Activated CD8-positive, alpha-beta memory T cell treated with anti-CD3 and anti-CD28 coated beads, Interleukin-2, amount 10 ng/mL, durations not matched to agents 7 days and 5 days (primary cell): ENCODE measurements at regions not wholly inside any gene's neighbourhood (a gene's known extent, or its start where the extent isn't known, plus 50 kb on each side); places are given as distances from the start of the nearest gene placed in this dataset.

Experiments
- ATAC-seq: fragments of 150-1000 bp; cut with Tn5 transposase; one replicate; pipeline ENCODE4 v1.10.0; 2021; ENCODE audit warnings: moderate library complexity
- CTCF ChIA-PET: fragments of 350-600 bp; sonication (Branson Sonifier 250); formaldehyde crosslinking; loops from one replicate; lab custom pipeline; 2021; ENCODE audit warnings: antibody characterized with exemption; lab: Charles Lee
- DNase-seq: peaks from one replicate; pipeline ENCODE4 v3.0.0-alpha.2; 2020
- H3K27ac Mint-ChIP-seq: one replicate; pipeline ENCODE4 v1.8.0; 2021; ENCODE audit warnings: mild to moderate bottlenecking, mixed read lengths
- H3K27me3 Mint-ChIP-seq: one replicate; pipeline ENCODE4 v1.8.0; 2021; ENCODE audit warnings: mixed read lengths
- H3K36me3 Mint-ChIP-seq: one replicate; pipeline ENCODE4 v1.8.0; 2021; ENCODE audit warnings: mild to moderate bottlenecking, mixed read lengths
- H3K4me1 Mint-ChIP-seq: one replicate; pipeline ENCODE4 v1.8.0; 2021; ENCODE audit warnings: mixed read lengths
- H3K4me3 Mint-ChIP-seq: one replicate; pipeline ENCODE4 v1.8.0; 2021; ENCODE audit warnings: mild to moderate bottlenecking, moderate library complexity, mixed read lengths
- H3K9me3 Mint-ChIP-seq: one replicate; pipeline ENCODE4 v1.8.0; 2022; ENCODE audit warnings: low read depth, mixed read lengths

DNA sequence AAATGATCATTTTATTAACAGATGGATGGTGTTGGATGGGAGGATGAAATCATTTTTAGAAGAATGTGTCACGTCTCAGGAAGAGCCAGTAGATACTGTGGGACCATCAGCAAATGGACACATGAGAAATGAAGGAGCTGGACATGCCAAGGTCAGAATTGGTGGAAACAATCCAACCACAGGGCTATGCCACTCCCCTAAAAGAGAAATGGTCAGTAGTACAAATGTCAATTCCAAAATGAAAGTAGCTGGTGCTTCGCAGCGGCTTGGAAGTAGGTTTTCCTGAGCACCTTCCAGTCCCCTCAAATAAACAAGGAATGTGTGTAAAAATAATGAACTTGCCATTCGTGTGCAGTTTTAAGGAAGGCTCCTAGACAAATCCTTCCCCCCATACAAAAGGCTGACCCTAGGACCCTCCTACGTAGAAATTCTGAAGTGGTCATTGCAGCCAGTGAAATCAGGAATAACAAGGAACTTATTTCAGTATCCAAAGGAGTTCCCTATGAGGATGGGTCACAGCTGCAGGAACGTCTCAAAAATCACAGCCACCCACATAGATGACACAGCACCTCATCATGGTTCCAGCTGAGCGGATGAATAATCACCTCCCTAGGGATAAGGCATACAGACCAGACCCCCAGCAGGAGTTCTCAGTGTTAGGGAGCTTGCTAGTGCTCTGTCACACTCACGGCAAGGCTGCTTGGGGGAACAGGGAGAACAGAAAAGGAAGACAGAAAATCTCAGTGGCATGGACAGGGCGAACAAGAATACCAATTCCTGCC lies 239.2 kb downstream of the HS3ST3A1 start:
- Mint-ChIP-seq H3K4me1 (no peaks in the 10 kb centered on the region), H3K27ac (no peak overlapping the region), H3K4me3 (no peak overlapping the region), H3K9me3 (no peaks in the 10 kb centered on the region), H3K36me3 (no peaks in the 10 kb centered on the region), H3K27me3 (no peaks in the 10 kb centered on the region)
- DNase-seq (no peak), ATAC-seq (no peak)
- CTCF ChIA-PET, result no interaction called here

GRCh38 chr17:13359774-13360173 lies 242.0 kb downstream of the HS3ST3A1 start:
- CTCF ChIA-PET, result no interaction called here
- no peak for ATAC-seq
- Mint-ChIP-seq H3K9me3 (no peaks in the 10 kb centered on the region), H3K4me1 (no peaks in the 10 kb centered on the region), H3K4me3 (no peak overlapping the region), H3K36me3 (no peaks in the 10 kb centered on the region), H3K27me3 (no peaks in the 10 kb centered on the region), H3K27ac (no peak overlapping the region)
- DNase-seq, result no peak

DNA sequence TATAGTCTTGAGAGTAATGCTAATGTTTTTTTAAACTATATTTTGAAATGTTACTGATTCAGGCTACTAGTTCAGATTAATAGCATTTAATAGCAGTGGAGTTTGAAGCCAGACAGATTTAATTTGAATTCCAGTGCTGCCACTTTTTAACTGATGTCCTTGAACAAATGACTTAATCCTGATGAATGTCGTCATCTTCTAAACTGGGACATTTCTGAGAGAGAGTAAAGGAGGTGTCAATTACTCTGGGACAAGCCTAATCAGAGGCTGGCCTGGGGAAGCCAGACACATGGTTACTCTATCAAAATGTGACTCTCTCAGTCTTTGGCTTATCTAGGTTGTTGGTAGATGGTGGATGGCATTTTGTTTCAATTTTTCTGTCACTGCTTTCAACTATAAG lies 246.7 kb downstream of the HS3ST3A1 start:
- Mint-ChIP-seq H3K36me3 (no peaks in the 10 kb centered on the region), H3K27ac (no peak overlapping the region), H3K9me3 (no peaks in the 10 kb centered on the region), H3K27me3 (no peaks in the 10 kb centered on the region), H3K4me1 (no peaks in the 10 kb centered on the region), H3K4me3 (no peak overlapping the region)
- CTCF ChIA-PET, result no interaction called here
- no peak for ATAC-seq
- no peak for DNase-seq

GRCh38 chr17:13353590-13353989 lies 248.1 kb downstream of the HS3ST3A1 start:
- no peaks in the 10 kb centered on the region for H3K36me3 Mint-ChIP-seq
- ATAC-seq, result no peak
- H3K4me3 Mint-ChIP-seq, result no peak overlapping the region
- CTCF ChIA-PET, result no interaction called here
- no peak overlapping the region for H3K27ac Mint-ChIP-seq
- H3K9me3 Mint-ChIP-seq, result no peaks in the 10 kb centered on the region
- H3K27me3 Mint-ChIP-seq, result no peaks in the 10 kb centered on the region
- no peak for DNase-seq
- H3K4me1 Mint-ChIP-seq, result no peaks in the 10 kb centered on the region

- Mint-ChIP-seq H3K4me1 (no peaks in the 10 kb centered on the region), H3K27ac (no peak overlapping the region), H3K4me3 (no peak overlapping the region), H3K27me3 (no peaks in the 10 kb centered on the region), H3K36me3 (no peaks in the 10 kb centered on the region), H3K9me3 (no peaks in the 10 kb centered on the region)
- no peak for ATAC-seq
- CTCF ChIA-PET, result no interaction called here
- no peak for DNase-seq
These were observed 248.8 kb downstream of the HS3ST3A1 start for GRCh38 chr17:13352747-13353415.

DNA sequence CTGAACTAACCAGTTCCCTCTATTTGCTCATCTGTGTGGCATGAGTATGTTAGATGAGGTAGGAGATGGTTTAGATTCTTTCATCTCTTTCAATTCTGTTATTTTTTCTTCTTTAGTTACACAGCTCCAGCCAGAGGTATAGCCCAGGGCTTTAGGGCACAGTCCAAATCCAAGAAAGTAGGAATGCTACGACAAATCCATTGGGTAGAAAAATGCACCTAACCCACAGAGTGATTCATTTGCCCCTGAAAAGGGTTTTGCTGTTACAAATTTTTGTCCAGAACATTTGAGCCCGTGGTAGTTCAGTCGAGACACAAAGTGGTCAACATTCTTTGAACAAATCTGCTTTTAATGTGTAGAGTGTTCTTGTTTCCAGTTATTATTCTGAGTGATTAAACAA lies 250.7 kb downstream of the HS3ST3A1 start:
- Mint-ChIP-seq H3K4me1 (peaks cover 9% of the 10 kb centered on the region), H3K27me3 (no peaks in the 10 kb centered on the region), H3K36me3 (no peaks in the 10 kb centered on the region), H3K4me3 (no peak overlapping the region), H3K27ac (no peak overlapping the region), H3K9me3 (no peaks in the 10 kb centered on the region)
- CTCF ChIA-PET, result no interaction called here
- no peak for DNase-seq
- ATAC-seq, result no peak

- no peaks in the 10 kb centered on the region for H3K9me3 Mint-ChIP-seq
- no peak overlapping the region for H3K27ac Mint-ChIP-seq
- CTCF ChIA-PET, result no interaction called here
- H3K36me3 Mint-ChIP-seq, result no peaks in the 10 kb centered on the region
- ATAC-seq (no peak), DNase-seq (no peak)
- no peak overlapping the region for H3K4me3 Mint-ChIP-seq
- no peaks in the 10 kb centered on the region for H3K27me3 Mint-ChIP-seq
- H3K4me1 Mint-ChIP-seq, result peaks cover 9% of the 10 kb centered on the region
These were observed 251.3 kb downstream of the HS3ST3A1 start for GRCh38 chr17:13350466-13350865.

GRCh38 chr17:13346996-13347762 lies 254.6 kb downstream of the HS3ST3A1 start:
- ATAC-seq, result no peak
- H3K9me3 Mint-ChIP-seq, result no peaks in the 10 kb centered on the region
- CTCF ChIA-PET, result no interaction called here
- DNase-seq, result no peak
- H3K4me1 Mint-ChIP-seq, result peaks cover 9% of the 10 kb centered on the region
- peaks cover 5% of the 10 kb centered on the region for H3K27me3 Mint-ChIP-seq
- no peak overlapping the region for H3K4me3 Mint-ChIP-seq
- H3K36me3 Mint-ChIP-seq, result no peaks in the 10 kb centered on the region
- no peak overlapping the region for H3K27ac Mint-ChIP-seq

DNA sequence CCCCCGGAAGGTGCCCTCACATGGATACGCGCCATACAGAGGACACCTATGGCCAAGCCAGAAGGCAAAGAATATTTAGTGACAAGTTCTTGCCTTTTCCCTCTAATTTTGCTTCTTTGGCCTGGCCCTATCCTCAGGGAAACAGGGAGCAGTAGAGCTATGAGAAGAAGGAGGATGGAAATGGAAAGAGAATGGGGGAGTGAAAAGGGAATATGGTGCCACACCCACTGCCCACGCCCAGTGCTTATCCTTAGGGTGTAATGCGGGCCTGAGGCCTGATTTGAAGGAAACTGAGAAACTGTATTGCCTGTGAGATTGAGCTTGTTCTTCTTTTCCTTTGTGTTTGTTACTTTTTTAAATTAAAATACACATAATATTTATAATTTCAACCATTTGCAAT lies 255.1 kb downstream of the HS3ST3A1 start:
- DNase-seq (no peak), ATAC-seq (no peak)
- no peaks in the 10 kb centered on the region for H3K9me3 Mint-ChIP-seq
- H3K27ac Mint-ChIP-seq, result no peak overlapping the region
- no peak overlapping the region for H3K4me3 Mint-ChIP-seq
- peaks cover 9% of the 10 kb centered on the region for H3K4me1 Mint-ChIP-seq
- H3K27me3 Mint-ChIP-seq, result peaks cover 5% of the 10 kb centered on the region
- no peaks in the 10 kb centered on the region for H3K36me3 Mint-ChIP-seq
- CTCF ChIA-PET, result no interaction called here

- Mint-ChIP-seq H3K27ac (no peak overlapping the region), H3K36me3 (no peaks in the 10 kb centered on the region), H3K4me3 (no peak overlapping the region), H3K9me3 (no peaks in the 10 kb centered on the region), H3K27me3 (peaks cover 5% of the 10 kb centered on the region), H3K4me1 (peaks cover 9% of the 10 kb centered on the region)
- CTCF ChIA-PET, result no interaction called here
- DNase-seq (no peak), ATAC-seq (no peak)
These were observed 255.6 kb downstream of the HS3ST3A1 start for GRCh38 chr17:13346081-13346533.

- Mint-ChIP-seq H3K4me3 (no peak overlapping the region), H3K36me3 (no peaks in the 10 kb centered on the region), H3K9me3 (no peaks in the 10 kb centered on the region), H3K27me3 (peaks cover 21% of the 10 kb centered on the region), H3K27ac (no peak overlapping the region), H3K4me1 (peaks cover 3% of the 10 kb centered on the region)
- DNase-seq (no peak), ATAC-seq (no peak)
- CTCF ChIA-PET, result no interaction called here
These were observed 263.3 kb downstream of the HS3ST3A1 start for GRCh38 chr17:13338421-13338820.

DNA sequence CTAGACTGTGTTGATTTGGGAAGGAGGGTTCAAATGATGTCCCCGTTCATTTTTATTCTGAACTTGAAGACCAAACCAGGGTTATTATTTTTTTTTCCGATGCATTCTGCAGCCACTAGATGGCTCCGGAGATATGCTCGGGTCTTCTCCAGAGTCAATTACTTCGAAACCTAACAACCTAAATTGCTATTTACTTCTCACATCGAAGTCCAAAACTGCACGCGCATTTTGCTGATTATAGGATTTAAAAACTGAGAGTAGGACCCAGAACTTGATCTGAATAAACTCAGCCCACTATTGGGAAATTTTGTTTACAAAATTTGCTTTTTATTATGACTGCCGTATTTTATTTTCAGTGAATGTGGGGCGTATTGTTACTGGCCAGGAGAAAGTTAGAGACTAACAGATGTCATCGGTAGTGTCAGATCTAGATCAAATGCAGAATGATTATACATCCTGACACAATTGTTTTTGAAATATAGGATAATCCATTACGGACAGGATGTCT lies 263.8 kb downstream of the HS3ST3A1 start:
- H3K27ac Mint-ChIP-seq, result no peak overlapping the region
- DNase-seq (no peak), ATAC-seq (no peak)
- no peaks in the 10 kb centered on the region for H3K9me3 Mint-ChIP-seq
- H3K36me3 Mint-ChIP-seq, result no peaks in the 10 kb centered on the region
- H3K4me1 Mint-ChIP-seq, result peaks cover 3% of the 10 kb centered on the region
- H3K4me3 Mint-ChIP-seq, result no peak overlapping the region
- peaks cover 16% of the 10 kb centered on the region for H3K27me3 Mint-ChIP-seq
- CTCF ChIA-PET, result no interaction called here

- ATAC-seq (no peak), DNase-seq (no peak)
- no peak overlapping the region for H3K27ac Mint-ChIP-seq
- H3K27me3 Mint-ChIP-seq, result peaks cover 16% of the 10 kb centered on the region
- H3K4me1 Mint-ChIP-seq, result peaks cover 3% of the 10 kb centered on the region
- H3K36me3 Mint-ChIP-seq, result no peaks in the 10 kb centered on the region
- H3K9me3 Mint-ChIP-seq, result no peaks in the 10 kb centered on the region
- H3K4me3 Mint-ChIP-seq, result no peak overlapping the region
- CTCF ChIA-PET, result no interaction called here
These were observed 264.6 kb downstream of the HS3ST3A1 start for GRCh38 chr17:13337151-13337550.
